ENCODE measurements at regions not wholly inside any gene's neighbourhood (a gene's known extent, or its start where the extent isn't known, plus 50 kb on each side); places are given as distances from the start of the nearest gene placed in this dataset.

- H3K27ac ChIP-seq (ENCODE audit: low read depth, low read length): no peak overlapping the region
- TF ChIP-seq CTCF (IDR thresholded peaks at IDR 0.05; ENCODE audit: extremely low read depth, low read depth, low read length): no peak
- no peak for DNase-seq (ENCODE audit: insufficient read length, low spot score, missing footprints)
- H3K4me1 ChIP-seq (ENCODE audit: insufficient read depth, low read length): no peaks in the 10 kb centered on the region
- H3K27me3 ChIP-seq (ENCODE audit: insufficient read depth, low read length): peaks cover 18% of the 10 kb centered on the region
- H3K9me3 ChIP-seq (ENCODE audit: low read depth, low read length): no peaks in the 10 kb centered on the region
- H3K36me3 ChIP-seq (ENCODE audit: insufficient read depth, low read length): no peaks in the 10 kb centered on the region
- no peak overlapping the region for H3K4me2 ChIP-seq (ENCODE audit: insufficient read depth, low read length)
- no peak overlapping the region for H2AFZ ChIP-seq (ENCODE audit: low read length)
- no peaks in the 10 kb centered on the region for H4K20me1 ChIP-seq (ENCODE audit: insufficient read depth, low read length)
- no peaks in the 10 kb centered on the region for H3K79me2 ChIP-seq (ENCODE audit: insufficient read depth, low read length)
- no peak overlapping the region for H3K4me3 ChIP-seq (ENCODE audit: insufficient read depth, low read length)
Measured at GRCh38 chr17:45732926-45733505, 51.1 kb upstream of the CRHR1 start.

- Histone ChIP-seq H3K4me3 (ENCODE audit: insufficient read depth, low read length) (no peak overlapping the region), H3K36me3 (ENCODE audit: insufficient read depth, low read length) (no peaks in the 10 kb centered on the region), H4K20me1 (ENCODE audit: insufficient read depth, low read length) (no peaks in the 10 kb centered on the region), H3K9me3 (ENCODE audit: low read depth, low read length) (no peaks in the 10 kb centered on the region), H3K79me2 (ENCODE audit: insufficient read depth, low read length) (no peaks in the 10 kb centered on the region), H3K27ac (ENCODE audit: low read depth, low read length) (no peak overlapping the region), H3K4me2 (ENCODE audit: insufficient read depth, low read length) (no peak overlapping the region), H3K27me3 (ENCODE audit: insufficient read depth, low read length) (peaks cover 13% of the 10 kb centered on the region), H2AFZ (ENCODE audit: low read length) (no peak overlapping the region), H3K4me1 (ENCODE audit: insufficient read depth, low read length) (no peaks in the 10 kb centered on the region)
- no peak for TF ChIP-seq CTCF (IDR thresholded peaks at IDR 0.05; ENCODE audit: extremely low read depth, low read depth, low read length)
- no peak for DNase-seq (ENCODE audit: insufficient read length, low spot score, missing footprints)
Measured at GRCh38 chr17:45733781-45734180, 50.3 kb upstream of the CRHR1 start.
